ENCODE measurements at regions not wholly inside any gene's neighbourhood (a gene's known extent, or its start where the extent isn't known, plus 50 kb on each side); places are given as distances from the start of the nearest gene placed in this dataset.

DNA sequence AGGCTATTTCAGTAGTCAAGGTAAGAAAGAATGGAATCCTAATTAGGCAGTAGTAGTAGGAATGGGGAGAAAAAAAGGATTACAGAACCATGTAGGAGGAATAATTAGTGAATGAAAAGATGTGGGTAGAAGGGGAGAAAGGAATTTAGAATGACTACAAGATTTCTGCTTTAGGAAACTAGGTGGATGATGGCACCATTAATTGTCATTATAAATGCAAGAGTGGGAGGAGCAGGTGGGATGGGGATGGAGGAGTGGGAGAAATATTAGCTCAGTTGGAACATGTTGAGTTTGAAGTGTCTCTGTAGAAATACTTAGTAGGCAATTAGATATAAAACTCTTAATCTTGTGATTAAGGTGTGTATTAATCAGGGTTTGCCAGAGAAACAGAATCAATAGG lies 50.0 kb upstream of the C21orf91 start:
- Histone ChIP-seq H3K36me3 (ENCODE audit: control insufficient read depth, low read length) (no peaks in the 10 kb centered on the region), H3K4me3 (ENCODE audit: low read length) (no peak overlapping the region), H3F3A (ENCODE audit: control insufficient read depth, insufficient read depth) (no peaks in the 10 kb centered on the region), H4K20me1 (ENCODE audit: control insufficient read depth, insufficient read depth, low read depth, low read length) (no peaks in the 10 kb centered on the region), H3K9me3 (ENCODE audit: control insufficient read depth, insufficient read depth, low read length) (no peaks in the 10 kb centered on the region), H3K4me2 (ENCODE audit: low read length) (no peak overlapping the region), H3K9me2 (replicated peaks; ENCODE audit: control insufficient read depth, low read length) (no peaks in the 10 kb centered on the region), H3K79me2 (ENCODE audit: control insufficient read depth, low read length) (no peaks in the 10 kb centered on the region), H3K4me1 (ENCODE audit: control insufficient read depth, low read length) (no peaks in the 10 kb centered on the region), H3K27me3 (ENCODE audit: control insufficient read depth, low read length) (no peaks in the 10 kb centered on the region), H3K27ac (ENCODE audit: low read depth, low read length) (no peak overlapping the region)
- TF ChIP-seq EZH2phosphoT487 (IDR thresholded peaks at IDR 0.05; ENCODE audit: borderline replicate concordance, low read length) = no peak
- TF ChIP-seq, protein P1, sequence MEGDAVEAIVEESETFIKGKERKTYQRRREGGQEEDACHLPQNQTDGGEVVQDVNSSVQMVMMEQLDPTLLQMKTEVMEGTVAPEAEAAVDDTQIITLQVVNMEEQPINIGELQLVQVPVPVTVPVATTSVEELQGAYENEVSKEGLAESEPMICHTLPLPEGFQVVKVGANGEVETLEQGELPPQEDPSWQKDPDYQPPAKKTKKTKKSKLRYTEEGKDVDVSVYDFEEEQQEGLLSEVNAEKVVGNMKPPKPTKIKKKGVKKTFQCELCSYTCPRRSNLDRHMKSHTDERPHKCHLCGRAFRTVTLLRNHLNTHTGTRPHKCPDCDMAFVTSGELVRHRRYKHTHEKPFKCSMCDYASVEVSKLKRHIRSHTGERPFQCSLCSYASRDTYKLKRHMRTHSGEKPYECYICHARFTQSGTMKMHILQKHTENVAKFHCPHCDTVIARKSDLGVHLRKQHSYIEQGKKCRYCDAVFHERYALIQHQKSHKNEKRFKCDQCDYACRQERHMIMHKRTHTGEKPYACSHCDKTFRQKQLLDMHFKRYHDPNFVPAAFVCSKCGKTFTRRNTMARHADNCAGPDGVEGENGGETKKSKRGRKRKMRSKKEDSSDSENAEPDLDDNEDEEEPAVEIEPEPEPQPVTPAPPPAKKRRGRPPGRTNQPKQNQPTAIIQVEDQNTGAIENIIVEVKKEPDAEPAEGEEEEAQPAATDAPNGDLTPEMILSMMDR (IDR thresholded peaks at IDR 0.05; ENCODE audit: low read depth, low read length, poor library complexity, severe bottlenecking) = no peak

Data from DOHH2 (cell line).